Hepatocyte (in vitro differentiated cells): ENCODE measurements at regions not wholly inside any gene's neighbourhood (a gene's known extent, or its start where the extent isn't known, plus 50 kb on each side); places are given as distances from the start of the nearest gene placed in this dataset.

Experiments used
- CTCF ChIP-seq: fragments of 200-600 bp; sonication (generic); IDR thresholded peaks from 2 replicates; pipeline ENCODE4 v1.5.1; 2016; ENCODE audit warnings: antibody characterized with exemption, mild to moderate bottlenecking; ENCODE audit not compliant: poor library complexity
- EZH2 ChIP-seq: fragments of 200-600 bp; sonication (generic); IDR thresholded peaks from 2 replicates; pipeline ENCODE4 v1.6.1; 2016; ENCODE audit warnings: antibody characterized with exemption, mild to moderate bottlenecking, borderline replicate concordance
- EZH2phosphoT487 ChIP-seq: fragments of 200-600 bp; sonication (generic); IDR thresholded peaks from one replicate; pipeline ENCODE4 v1.6.1; 2018; ENCODE audit warnings: antibody characterized with exemption, mild to moderate bottlenecking, low read depth, moderate library complexity; ENCODE audit not compliant: unreplicated experiment, severe bottlenecking

- TF ChIP-seq CTCF: no peak
- no peak for TF ChIP-seq EZH2phosphoT487
- TF ChIP-seq EZH2: no peak
Observed at GRCh38 chr17:33668516-33668915, 375.4 kb upstream of the ASIC2 start.
